ENCODE measurements at regions not wholly inside any gene's neighbourhood (a gene's known extent, or its start where the extent isn't known, plus 50 kb on each side); places are given as distances from the start of the nearest gene placed in this dataset.

DNA sequence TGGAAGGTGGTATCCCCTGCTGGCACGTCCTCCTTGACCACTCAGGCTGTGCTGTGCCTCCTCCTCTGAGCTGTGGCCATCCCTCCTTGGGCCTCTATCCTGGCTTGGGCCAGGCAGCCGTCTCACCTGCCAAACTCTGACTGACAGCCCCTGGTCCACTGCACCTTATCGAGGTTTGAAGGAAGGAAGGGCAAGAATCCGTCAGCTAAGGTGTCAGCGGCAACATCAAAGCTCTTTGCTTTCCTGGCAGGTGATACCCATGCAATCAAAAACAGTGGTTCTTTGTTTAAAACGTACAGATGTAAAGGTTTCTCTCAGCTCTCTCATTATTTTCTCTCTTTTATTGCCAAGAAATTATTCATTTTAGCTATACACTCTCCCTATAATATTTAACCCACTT lies 203.9 kb downstream of the TBXT start:
- TF ChIP-seq, protein P1, sequence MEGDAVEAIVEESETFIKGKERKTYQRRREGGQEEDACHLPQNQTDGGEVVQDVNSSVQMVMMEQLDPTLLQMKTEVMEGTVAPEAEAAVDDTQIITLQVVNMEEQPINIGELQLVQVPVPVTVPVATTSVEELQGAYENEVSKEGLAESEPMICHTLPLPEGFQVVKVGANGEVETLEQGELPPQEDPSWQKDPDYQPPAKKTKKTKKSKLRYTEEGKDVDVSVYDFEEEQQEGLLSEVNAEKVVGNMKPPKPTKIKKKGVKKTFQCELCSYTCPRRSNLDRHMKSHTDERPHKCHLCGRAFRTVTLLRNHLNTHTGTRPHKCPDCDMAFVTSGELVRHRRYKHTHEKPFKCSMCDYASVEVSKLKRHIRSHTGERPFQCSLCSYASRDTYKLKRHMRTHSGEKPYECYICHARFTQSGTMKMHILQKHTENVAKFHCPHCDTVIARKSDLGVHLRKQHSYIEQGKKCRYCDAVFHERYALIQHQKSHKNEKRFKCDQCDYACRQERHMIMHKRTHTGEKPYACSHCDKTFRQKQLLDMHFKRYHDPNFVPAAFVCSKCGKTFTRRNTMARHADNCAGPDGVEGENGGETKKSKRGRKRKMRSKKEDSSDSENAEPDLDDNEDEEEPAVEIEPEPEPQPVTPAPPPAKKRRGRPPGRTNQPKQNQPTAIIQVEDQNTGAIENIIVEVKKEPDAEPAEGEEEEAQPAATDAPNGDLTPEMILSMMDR (IDR thresholded peaks at IDR 0.05) = no peak
- TF ChIP-seq POLR2A (IDR thresholded peaks at IDR 0.05) (no peak), EP300 (IDR thresholded peaks at IDR 0.05) (no peak), POLR2AphosphoS5 (IDR thresholded peaks at IDR 0.05) (no peak)
